Keratinocyte (primary cell): ENCODE measurements at regions not wholly inside any gene's neighbourhood (a gene's known extent, or its start where the extent isn't known, plus 50 kb on each side); places are given as distances from the start of the nearest gene placed in this dataset.

Experiments used
- DNase-seq: peaks from one replicate; pipeline ENCODE4 v3.0.0-alpha.2; 2011; ENCODE audit warnings: low read depth, missing footprints, low spot score
- FAIRE-seq: peaks from 2 replicates; lab custom pipeline; 2011; peaks lifted over from hg19 to GRCh38; lab: Jason Lieb, UNC
- H2AFZ ChIP-seq: 2 replicates; pipeline ENCODE4 v1.6.0; 2012; ENCODE audit warnings: low read length, control low read depth, inconsistent platforms; ENCODE audit not compliant: control insufficient read depth
- H3K27ac ChIP-seq: 2 replicates; pipeline ENCODE4 v1.5.1; 2011; ENCODE audit warnings: low read length; ENCODE audit not compliant: control insufficient read depth, insufficient read depth
- H3K27me3 ChIP-seq: 3 replicates; pipeline ENCODE4 v1.6.0; 2011; ENCODE audit warnings: low read length; ENCODE audit not compliant: control insufficient read depth, insufficient read depth; ENCODE audit errors: extremely low read depth
- H3K36me3 ChIP-seq, 2 experiments: 2 replicates in 1 of 2; 3 replicates in 1 of 2; pipeline ENCODE4 v1.5.1; 2011; ENCODE audit warnings: low read length in 2 of 2, mild to moderate bottlenecking in 1 of 2; ENCODE audit not compliant: control insufficient read depth in 2 of 2, insufficient read depth in 2 of 2; ENCODE audit errors: extremely low read depth in 1 of 2
- H3K4me1 ChIP-seq: 3 replicates; pipeline ENCODE4 v1.5.1; 2011; ENCODE audit warnings: low read length; ENCODE audit not compliant: control insufficient read depth, insufficient read depth; ENCODE audit errors: extremely low read depth
- H3K4me2 ChIP-seq: 3 replicates; pipeline ENCODE4 v1.6.0; 2011; ENCODE audit warnings: low read depth, low read length; ENCODE audit not compliant: control insufficient read depth, insufficient read depth; ENCODE audit errors: extremely low read depth
- H3K4me3 ChIP-seq, 3 experiments: fragments of 200-600 bp in 1 of 3; sonication (generic) in 1 of 3; 2 replicates in 2 of 3; 3 replicates in 1 of 3; pipeline ENCODE4 v1.5.1; 2011 to 2016; ENCODE audit warnings: low read length in 3 of 3, mild to moderate bottlenecking in 3 of 3, control low read depth in 2 of 3, inconsistent platforms in 1 of 3, low read depth in 1 of 3, mixed read lengths in 1 of 3, mixed run types in 1 of 3, moderate library complexity in 1 of 3; ENCODE audit not compliant: control insufficient read depth in 2 of 3, insufficient read depth in 2 of 3; ENCODE audit errors: extremely low read depth in 1 of 3
- H3K79me2 ChIP-seq: 2 replicates; pipeline ENCODE4 v1.6.0; 2012; ENCODE audit warnings: low read length; ENCODE audit not compliant: control insufficient read depth, insufficient read depth
- H3K9ac ChIP-seq: 3 replicates; pipeline ENCODE4 v1.6.0; 2011; ENCODE audit warnings: low read length; ENCODE audit not compliant: control insufficient read depth, insufficient read depth; ENCODE audit errors: extremely low read depth
- H3K9me1 ChIP-seq: 3 replicates; pipeline ENCODE4 v1.6.0; 2011; ENCODE audit warnings: low read length; ENCODE audit not compliant: control insufficient read depth, insufficient read depth; ENCODE audit errors: extremely low read depth
- H3K9me3 ChIP-seq: 2 replicates; pipeline ENCODE4 v1.5.1; 2012; ENCODE audit warnings: low read depth, low read length; ENCODE audit not compliant: control insufficient read depth
- H4K20me1 ChIP-seq: 3 replicates; pipeline ENCODE4 v1.6.0; 2011; ENCODE audit warnings: low read length; ENCODE audit not compliant: control insufficient read depth, insufficient read depth; ENCODE audit errors: extremely low read depth
- CTCF ChIP-seq, 3 experiments: IDR thresholded peaks in 1 of 3; conservative IDR thresholded peaks in 1 of 3; optimal IDR thresholded peaks in 1 of 3; 2 replicates in 2 of 3; 3 replicates in 1 of 3; pipeline versions ENCODE3 to v1.5.1; 2011; ENCODE audit warnings: low read length in 3 of 3, mild to moderate bottlenecking in 3 of 3, moderate library complexity in 2 of 3, control low read depth in 1 of 3, inconsistent platforms in 1 of 3; ENCODE audit not compliant: insufficient read depth in 2 of 3; ENCODE audit errors: extremely low read depth in 1 of 3
- EZH2 ChIP-seq: IDR thresholded peaks from one replicate; pipeline ENCODE4 v1.6.1; 2012; ENCODE audit warnings: inconsistent platforms, mild to moderate bottlenecking, low read length, moderate library complexity
- dilution Hi-C: fragments of 300-500 bp; cut with MboI; formaldehyde crosslinking; loops from one replicate; pipeline ENCODE4 v1.7.0; 2020; ENCODE audit warnings: low sequenced_read_pairs; ENCODE audit not compliant: extremely low pct_ligation_motif_present

DNA sequence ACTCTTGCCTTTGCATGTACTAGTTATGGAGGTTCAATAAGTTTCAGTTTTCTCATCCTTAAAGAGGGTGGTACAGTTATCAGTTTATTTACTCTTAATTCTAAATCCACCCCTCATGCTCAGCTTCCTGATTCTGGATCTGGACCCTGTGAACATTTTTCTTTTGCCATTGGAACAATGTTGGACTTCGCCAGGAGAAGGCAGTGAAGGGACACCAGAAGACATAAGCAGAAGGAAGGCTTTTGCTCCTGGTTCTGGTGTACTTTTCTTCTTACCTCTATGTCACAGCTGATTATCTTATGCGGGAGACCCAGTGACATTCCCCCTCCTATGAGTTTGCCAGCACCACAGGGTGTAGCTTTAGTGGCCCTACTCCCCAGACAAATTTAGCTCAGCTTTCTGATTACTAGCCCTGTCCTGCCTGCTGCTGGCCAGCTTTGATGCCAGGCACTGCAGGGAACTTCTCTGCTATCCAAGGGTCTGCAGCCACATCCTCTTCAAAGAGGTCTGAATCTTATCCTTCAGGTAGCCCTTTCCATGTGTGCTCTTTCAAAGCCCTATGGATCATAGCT is 466.3 kb upstream of the EPHA3 start:
- no peaks in the 10 kb centered on the region for H3K4me1 ChIP-seq
- H4K20me1 ChIP-seq: no peaks in the 10 kb centered on the region
- no peak overlapping the region for H3K9ac ChIP-seq
- TF ChIP-seq EZH2 (no peak), CTCF (optimal IDR thresholded peaks at IDR 0.05 in 1 of 3, IDR thresholded peaks at IDR 0.05 in 1 of 3, conservative IDR thresholded peaks at IDR 0.05 in 1 of 3; ENCODE audit: extremely low read depth in 1 of 3, insufficient read depth in 2 of 3, low read length in 3 of 3) (no peak)
- H2AFZ ChIP-seq: no peak overlapping the region
- no peaks in the 10 kb centered on the region for H3K9me3 ChIP-seq
- H3K27ac ChIP-seq: no peak overlapping the region
- no peak for FAIRE-seq
- H3K27me3 ChIP-seq: no peaks in the 10 kb centered on the region
- dilution Hi-C loops: no loop called here
- no peaks in the 10 kb centered on the region for H3K36me3 ChIP-seq
- no peak overlapping the region for H3K4me2 ChIP-seq
- H3K9me1 ChIP-seq: no peaks in the 10 kb centered on the region
- no peak for DNase-seq
- no peaks in the 10 kb centered on the region for H3K79me2 ChIP-seq
- no peak overlapping the region for H3K4me3 ChIP-seq

DNA sequence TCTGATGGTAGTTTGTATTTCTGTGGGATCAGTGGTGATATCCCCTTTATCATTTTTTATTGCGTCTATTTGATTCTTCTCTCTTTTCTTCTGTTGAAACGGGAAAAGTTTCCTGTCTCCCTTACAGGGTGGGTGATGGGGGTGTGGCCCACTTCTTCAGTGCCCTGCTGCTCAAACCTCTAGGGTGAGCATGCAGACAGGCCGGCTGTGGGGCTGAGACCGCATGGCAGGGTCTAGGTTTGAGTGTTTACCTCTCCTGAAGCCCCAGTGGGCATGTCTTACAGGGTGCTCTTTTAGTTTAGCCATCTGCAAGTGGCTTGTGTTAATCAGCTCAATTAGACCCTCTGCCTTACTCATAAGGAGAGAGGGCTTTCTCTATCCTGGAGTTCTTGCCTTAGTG is 450.0 kb upstream of the EPHA3 start:
- H3K4me2 ChIP-seq: no peak overlapping the region
- no peaks in the 10 kb centered on the region for H3K36me3 ChIP-seq
- no peaks in the 10 kb centered on the region for H3K27me3 ChIP-seq
- no peak for FAIRE-seq
- no peak overlapping the region for H3K9ac ChIP-seq
- TF ChIP-seq CTCF (optimal IDR thresholded peaks at IDR 0.05 in 1 of 3, IDR thresholded peaks at IDR 0.05 in 1 of 3, conservative IDR thresholded peaks at IDR 0.05 in 1 of 3; ENCODE audit: extremely low read depth in 1 of 3, insufficient read depth in 2 of 3, low read length in 3 of 3) (no peak), EZH2 (no peak)
- no peak overlapping the region for H2AFZ ChIP-seq
- H3K4me3 ChIP-seq: no peak overlapping the region
- H4K20me1 ChIP-seq: no peaks in the 10 kb centered on the region
- no peaks in the 10 kb centered on the region for H3K79me2 ChIP-seq
- H3K9me3 ChIP-seq: no peaks in the 10 kb centered on the region
- DNase-seq: no peak
- H3K27ac ChIP-seq: no peak overlapping the region
- dilution Hi-C loops: no loop called here
- no peaks in the 10 kb centered on the region for H3K9me1 ChIP-seq
- H3K4me1 ChIP-seq: no peaks in the 10 kb centered on the region
